Stimulated activated CD4-positive, alpha-beta T cell treated with anti-CD3 and anti-CD28 coated beads, Interleukin-12 subunit alpha, Interleukin-12 subunit beta, amount 100 ng/mL, for 48 hours (primary cell): ENCODE measurements at regions not wholly inside any gene's neighbourhood (a gene's known extent, or its start where the extent isn't known, plus 50 kb on each side); places are given as distances from the start of the nearest gene placed in this dataset.

Source experiments
- DNase-seq, 3 donors: peaks; one replicate each; pipeline ENCODE4 v3.0.0-alpha.2; 2020; ENCODE audit warnings: low read depth in 2 of 3, low spot score in 1 of 3

DNA sequence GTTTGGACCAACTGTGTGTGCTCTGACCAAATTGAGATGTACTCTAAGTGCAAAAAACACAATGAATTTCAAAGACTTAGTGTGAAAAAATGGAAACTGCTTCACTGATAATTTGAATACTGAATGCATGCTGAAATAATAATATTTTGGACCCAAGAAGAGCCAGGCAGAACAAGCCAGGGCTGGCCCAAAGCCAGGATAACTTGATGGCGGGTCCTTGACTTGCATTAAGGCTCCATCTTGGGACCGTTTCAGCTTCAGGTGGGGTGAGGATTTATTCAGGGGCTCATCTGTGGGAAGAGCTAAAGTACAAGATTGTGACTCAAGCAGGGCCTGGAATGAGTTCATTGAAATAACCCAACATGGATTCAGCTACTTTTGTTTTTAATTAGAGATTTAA, 921.9 kb downstream of the QKI start:
- DNase-seq, result no peak

DNA sequence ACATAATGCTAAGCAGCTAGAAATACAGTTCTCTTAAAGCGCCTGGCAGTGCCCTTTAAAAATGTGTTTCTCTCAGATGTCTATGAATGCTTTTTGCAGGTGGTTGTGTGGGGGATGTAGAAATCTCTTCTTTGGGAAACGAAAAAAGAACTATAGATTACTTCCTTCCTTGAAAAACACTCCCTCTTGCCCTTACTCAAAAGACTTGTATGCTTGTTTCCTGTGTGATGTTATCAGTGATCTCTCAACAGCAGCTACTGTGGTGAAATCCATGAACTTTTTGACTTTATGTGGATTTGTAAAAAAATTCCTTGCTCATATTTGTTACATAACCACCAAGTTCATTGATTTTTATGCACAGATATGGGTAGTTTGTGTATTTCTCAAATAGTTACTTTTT, 916.5 kb downstream of the QKI start:
- no peak for DNase-seq

DNA sequence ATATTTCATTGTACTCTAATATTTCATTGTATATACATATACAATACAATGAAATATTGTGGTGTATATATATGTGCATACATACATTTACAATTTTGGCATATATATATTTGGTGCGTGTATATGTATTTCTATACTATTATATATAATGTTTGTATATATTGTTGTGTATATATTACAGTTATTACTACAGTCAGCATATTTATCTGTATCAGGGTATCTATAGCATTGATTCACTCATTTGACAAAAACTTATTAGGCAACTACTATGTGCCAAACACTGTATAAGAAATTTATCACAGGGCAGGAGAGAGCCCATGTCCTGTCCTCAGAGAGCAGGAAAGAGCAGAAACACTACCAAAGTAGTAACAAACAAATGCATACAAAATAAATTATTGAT, 910.6 kb downstream of the QKI start:
- DNase-seq, result no peak

DNA sequence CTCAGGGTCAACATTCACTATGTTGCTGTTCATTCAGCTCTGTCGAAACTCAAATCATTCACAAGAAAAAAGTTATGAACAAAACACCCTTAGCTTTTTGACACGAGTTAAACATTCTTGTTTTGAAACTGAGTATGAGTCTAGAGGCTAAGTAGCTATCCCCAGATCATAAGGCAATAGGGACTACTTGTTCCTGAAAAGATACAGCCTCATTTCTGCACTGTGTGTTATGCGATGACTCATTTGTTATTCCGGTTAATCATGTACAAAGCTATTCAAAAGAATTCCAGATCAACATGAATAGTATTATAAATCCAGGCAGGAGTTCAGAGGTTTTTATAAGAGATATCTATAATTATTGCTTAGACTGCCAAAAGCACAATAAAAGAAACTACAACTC, 908.0 kb downstream of the QKI start:
- no peak for DNase-seq

DNA sequence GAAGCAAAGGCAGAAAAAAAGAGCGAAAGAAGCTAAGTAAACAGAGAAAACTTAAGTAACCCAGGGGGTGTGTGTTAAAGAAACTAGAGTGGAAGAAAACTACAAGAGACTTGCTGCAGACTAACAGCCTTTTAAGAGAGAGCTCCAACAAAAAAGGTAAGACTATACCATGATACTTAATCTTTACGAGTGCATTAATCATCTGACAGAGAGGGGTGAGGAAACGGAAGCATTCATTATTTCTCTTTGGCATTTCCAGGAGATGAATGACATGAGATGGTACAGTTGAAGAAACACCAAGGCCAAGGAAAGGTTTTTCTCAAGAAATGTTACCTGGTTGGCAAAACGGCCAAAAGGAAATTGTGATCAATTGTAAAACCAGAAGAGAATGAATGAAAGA, 906.8 kb downstream of the QKI start:
- no peak for DNase-seq

DNA sequence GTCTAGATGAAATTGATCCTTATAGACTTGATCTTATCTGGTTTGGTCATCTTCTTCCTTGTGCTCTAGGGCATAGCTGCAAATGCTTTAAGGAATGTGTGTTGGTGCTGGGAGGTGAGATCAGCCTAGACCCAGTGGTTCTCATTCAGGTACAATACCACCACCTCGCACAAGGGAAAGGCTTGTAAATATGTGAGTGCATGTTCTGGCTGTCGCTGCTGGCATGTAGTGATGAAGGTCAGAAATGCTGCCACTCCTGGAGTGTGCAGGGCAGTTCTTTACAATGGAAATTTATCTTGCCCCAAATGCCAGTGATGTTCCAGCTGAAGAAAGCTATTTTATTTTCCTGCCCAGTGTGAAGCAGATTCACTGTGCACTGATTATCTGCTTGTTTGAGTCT, 900.9 kb downstream of the QKI start:
- DNase-seq, result no peak

DNA sequence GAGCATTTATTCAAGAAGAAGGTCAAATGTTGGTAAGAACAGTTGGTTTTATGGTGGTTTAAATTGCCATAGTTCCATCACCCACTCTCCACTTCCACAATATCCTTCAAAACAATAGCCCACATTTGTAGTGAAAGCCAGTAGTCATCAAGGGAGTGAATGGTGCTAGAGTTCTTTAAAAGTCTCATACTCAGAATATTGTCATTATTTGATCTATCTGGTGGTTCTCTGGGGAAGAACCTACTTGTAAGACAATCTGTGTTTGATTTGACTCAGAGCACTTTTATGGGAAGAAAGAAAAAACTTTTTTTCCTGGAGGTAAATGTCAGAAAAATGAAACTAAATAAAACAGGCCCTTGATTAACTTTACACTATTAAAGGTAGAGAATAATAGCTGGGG, 893.8 kb downstream of the QKI start:
- DNase-seq, result no peak

DNA sequence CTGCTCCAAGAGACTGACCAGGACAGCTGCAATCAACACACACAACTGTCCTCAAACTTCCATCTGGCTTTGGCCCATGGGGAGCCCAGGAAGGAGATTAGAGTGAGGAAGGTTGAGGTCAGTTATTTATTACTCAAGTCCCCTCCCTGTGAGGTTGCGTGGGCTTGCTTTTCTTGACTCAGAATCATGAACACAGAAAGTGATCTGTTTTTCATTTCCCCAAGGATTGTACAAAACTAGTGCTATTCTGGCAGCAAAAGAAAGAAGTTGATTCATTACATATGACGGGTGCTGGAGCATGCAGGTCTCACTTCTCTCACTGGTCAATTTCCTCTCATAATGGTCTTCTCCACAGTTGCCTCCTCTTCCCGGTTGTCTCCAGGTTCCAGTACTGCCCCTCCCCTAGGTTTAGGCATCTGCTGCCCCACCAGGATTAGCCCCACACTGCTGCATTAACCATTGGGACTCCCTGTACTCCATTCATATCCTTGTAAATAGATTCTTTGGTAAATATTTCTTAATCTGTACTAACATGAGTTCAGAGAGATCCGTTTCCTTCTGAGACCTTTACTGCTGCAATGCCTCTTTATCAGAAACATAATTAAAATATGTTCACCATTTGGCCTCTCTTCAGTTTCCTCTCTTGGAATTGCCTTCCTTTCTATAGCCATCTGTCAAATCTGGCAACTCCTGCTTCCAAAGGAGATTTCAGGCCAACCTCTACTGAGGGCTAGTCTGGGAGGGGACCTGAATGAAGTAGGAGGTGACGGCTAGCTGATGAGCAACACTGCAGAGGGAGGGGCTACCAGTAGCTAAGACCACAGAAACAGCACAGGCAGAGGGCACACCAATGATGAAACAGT, 888.8 kb downstream of the QKI start:
- DNase-seq, result no peak

DNA sequence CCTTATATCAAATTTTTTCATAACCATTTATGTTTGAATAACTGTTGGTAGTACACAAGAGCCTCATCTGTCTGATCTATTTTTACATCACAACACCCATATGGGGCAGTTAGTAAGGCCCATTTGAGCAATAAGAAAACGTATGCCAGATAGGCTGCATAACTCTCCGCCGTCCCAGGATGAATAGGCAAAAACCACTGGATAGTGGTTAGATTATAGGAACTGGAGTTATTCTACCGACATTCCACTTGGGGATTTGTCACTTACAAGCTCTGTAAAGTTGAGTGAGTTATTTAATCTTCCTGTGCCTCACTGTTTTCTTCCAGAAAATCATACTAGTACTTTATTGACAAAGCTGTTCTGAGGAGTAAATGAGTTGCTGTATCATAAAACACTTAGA, 881.9 kb downstream of the QKI start:
- no peak for DNase-seq

DNA sequence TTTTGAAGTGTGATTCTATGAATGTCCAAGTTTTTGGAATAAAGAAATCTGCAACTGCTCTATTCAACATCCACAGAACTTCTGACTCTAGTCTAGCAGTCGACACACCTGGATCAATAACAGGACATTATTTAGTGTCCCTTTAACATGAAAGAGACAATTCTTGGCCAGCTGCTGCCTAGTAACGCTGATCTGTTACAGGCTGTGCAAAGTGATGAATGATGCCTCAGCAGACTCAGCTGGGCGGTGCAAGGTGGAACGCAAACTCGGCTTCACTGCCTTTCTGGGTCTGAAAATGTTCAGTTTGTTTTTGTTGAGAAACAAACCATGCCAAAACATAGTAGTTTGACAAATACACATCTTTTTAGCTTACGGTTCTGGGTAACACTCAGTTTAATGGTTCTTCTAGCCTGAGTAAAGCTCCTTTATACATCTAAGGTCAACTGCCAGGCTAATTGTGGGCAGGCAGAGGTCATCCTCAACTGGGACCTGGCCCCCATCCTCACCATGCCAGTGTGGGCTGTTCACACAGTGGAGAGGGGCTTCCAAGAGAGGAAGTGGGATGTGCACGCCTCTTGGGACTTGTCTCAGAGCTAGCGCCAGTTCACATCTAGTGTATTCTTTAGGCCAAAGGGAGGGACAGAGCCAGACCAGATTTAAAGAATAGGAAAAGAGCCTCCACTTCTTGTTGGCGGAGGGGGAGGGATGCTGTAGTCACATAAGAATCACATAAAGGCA, 879.7 kb downstream of the QKI start:
- DNase-seq, result no peak

DNA sequence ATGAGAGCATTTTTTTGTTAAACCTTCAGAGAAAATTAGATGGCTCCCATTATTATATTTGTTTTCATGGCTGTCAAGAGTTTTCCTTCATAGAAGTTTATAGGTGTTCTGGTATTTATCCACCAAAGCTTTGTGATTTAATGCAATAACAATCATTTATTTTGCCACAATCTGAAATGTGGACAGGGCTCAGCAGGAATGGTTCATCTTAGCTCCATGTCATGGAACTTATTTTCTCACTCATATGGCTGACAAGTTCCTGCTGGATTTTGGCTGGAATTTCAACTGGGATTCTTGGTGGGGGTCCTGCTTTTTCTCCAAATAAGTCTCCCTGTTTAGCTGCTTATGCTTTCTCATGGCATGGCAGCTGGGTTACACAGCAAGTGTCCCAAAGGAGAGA, 876.7 kb downstream of the QKI start:
- no peak for DNase-seq

DNA sequence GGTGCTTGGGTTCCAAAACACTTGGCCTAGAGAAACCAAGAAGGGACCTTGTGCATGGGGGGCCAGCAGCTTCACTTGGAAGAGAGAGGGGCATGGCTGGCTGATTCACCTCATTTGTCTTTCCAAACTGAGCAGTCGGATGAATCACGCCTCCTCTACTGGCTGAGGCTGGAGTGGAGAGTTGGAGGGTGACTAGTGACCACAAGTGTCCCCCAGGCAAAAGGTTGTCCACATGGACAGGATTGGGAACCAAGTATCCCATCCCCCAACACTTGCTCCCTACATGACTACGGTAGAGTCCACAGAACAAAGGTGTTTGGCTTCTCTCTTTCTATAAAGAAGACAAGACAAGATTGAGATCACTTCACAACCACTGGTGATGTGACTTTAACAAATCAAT, 875.6 kb downstream of the QKI start:
- DNase-seq, result no peak

DNA sequence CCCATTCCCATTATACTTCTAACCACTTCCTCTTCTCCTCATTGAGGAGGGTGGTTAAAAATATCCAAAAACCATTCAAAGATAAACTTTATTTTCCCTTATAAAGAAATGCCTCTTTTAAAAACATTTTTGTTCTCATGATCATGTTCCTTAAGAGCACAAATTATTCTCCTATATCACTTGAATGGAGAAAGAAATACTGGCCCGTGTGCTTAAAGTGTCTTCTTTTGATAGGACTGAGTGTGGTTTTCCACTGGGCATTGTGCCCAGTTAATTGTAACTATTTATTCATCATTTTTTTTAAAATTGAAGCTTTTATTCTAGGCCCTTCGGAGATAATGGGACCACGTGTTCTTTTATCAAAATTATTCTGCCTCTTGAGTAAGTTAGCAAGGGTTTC, 871.5 kb downstream of the QKI start:
- DNase-seq, result no peak

DNA sequence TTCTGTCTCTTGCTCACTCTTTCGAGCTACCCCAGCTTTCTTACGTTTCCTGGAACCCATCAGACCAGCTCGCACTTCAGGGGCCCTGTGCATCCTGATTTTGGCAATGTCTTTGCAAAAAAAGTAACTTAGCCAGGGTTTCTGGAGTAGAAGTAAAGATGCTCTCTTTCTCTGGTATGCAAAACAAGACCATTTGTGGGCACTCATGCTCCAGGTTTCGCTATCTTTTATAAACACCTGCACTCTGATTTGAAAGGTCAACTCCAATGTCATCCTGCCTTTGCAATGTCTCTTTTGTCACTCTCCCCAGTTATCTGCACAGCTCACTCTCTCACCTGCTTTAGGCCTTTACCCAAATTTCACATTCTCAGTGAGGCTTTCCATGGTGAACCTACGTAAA, 869.1 kb downstream of the QKI start:
- no peak for DNase-seq

DNA sequence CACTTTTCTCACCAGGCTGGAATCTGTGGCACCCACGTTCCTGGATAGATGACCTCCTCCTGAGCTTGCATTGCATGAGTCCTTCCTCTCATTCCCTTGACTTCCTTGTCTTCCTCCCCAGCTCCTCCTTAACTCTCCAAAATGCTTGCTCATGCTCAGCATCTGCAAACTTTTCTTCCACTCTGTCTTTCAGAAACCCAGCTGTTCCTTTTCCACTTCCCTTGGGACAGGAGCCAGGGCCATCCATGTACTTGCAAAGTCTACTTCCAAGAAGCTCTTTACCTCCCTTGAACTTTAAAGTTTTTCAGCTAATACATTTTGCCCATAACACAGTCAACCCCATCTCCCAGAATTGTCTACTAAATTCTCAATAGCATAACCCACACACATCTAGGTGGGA, 861.7 kb downstream of the QKI start:
- DNase-seq, result no peak

DNA sequence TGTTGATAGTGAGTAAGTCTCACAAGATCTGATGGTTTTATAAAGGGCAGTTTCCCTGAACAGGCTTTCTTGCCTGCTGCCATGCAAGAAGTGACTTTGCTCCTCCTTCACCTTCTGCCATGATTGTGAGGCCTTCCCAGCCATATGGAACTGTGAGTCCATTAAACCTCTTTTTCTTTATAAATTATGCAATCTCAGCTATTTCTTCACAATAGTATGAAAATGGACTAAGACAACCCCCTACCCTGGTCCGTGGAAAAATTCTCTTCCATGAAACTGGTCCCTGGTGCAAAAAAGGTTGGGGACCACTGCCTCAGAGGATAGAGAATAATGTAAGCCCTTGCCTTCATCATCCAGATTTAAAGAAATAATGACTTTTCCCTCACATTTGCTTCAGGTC, 861.3 kb downstream of the QKI start:
- DNase-seq, result no peak

DNA sequence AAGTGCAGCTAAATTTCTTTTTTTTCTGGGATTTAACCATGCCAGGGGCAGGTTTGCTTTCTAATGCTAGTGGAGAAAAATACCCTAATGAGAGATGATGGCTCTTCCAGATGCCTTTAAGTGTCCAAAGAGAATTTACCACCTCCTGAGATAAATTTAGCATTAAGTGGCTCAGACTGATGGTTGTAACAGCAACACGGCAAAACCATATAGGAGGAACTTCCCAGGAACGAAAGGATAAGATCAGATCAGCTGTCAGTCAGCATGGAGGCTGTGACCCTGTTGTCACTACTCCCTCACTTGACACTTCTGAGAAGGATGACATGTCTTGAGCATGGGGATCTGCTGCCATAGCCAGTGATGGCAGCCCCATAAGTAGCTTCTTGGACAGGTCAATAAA, 860.0 kb downstream of the QKI start:
- no peak for DNase-seq

DNA sequence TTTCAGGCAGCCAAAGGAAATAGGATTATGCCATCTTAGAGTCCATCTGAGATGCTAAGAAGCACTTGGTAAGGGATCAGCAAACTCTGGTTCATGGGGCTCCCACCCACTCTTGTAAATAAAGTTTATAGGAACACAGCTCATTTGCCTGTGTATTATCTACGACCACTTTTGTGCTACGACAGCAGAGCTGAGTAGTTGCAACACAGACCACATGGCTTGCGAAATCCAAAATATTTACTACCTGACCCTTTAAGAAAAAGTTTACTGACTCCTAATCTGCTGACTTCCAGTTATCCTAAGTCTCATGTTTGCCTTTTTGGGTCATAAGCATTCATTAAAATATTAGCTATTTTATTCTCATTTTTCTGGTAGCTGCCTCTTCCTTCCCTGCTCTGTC, 859.0 kb downstream of the QKI start:
- no peak for DNase-seq

DNA sequence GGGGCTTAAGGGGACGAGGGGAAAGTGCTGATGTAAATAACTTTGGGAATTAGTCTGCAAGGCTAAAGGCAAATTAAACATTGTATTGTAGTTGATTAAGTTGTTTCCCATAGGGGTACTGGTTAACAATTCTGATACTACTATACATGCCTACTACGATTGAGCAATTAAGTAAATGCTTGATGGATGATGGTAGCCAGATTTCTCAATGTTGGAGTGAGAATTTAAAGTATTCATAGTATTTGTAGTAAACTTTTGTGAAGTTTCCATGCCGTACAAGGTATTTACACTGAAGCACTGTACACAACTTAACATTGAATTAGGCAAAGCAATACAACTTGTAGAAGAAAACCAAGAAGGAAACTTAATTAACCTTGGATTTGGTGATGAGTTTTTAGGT, 852.3 kb downstream of the QKI start:
- no peak for DNase-seq

DNA sequence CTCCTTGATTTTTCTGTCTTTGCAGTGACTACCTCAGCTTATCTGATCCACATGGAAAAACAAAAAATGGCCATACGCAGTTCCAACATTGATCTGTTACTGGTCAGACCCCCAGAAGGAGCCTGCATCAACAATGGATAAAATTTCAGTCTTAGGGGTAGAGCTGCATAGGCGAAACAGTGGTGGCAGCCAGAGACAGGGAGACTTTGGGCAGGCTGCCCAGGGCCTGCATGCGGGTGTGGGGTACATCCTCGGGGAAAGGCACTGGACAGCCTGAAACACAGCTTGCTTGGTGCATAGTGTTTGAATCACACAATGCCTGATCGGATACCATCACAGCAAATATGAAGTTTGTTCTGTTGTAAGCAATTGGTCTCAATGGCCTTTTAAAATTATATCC, 847.8 kb downstream of the QKI start:
- no peak for DNase-seq

DNA sequence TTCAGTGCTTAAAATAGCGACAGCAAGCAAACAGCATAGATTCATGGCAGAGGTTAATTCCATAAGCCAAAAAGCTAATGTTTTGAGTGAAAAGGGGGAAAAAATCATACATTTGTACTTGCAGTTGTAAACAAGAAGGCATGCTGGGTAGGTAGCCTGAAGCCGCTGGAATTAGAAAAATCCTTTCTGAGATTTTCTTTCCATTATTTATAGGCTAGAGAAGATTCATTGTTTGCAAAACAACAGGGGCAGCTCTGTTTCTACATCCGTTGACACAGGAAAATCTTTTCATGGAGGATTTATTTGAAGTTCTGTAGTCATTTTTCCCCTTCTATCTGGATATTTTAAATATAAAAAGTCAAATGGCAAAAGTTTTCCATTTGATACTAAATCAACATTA, 843.9 kb downstream of the QKI start:
- DNase-seq, result no peak

DNA sequence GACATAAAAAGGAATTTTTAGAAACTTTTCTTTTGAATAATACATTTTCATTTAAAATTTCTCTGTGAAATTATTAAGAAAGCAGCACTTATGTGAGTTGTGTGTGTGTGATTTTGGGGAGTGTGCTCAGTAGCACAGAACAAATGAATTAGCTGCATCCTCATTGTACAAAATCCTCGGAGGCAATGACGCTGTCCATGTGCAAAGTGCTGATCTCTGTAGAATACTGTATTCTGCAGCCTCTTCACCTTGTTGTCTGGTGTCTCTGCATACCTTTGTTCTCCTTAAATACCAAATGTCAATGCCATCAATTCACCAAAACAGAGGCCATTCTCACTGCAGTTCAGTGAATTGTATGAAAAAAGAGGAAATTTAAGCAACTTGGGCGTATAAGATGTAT, 838.4 kb downstream of the QKI start:
- no peak for DNase-seq

DNA sequence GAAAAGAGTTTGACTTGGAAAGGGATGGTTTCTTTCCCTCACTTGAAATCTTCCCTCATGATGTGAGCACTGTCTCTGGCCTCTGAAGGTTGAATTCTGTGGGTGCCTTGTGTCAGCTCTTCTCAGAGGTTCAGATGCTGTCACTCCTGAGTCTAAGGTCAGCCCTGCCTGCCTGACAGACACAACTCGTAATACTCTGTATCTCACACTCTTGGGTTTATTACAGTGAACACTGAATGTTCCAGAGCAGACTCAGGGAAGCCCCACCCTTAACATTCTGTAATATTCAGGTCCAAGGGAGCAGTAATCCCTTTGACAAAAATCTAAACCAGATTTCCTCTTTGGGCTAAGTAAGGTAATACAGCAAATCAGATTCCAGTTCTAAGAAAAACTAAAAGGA, 837.8 kb downstream of the QKI start:
- no peak for DNase-seq
